ENCODE measurements at regions not wholly inside any gene's neighbourhood (a gene's known extent, or its start where the extent isn't known, plus 50 kb on each side); places are given as distances from the start of the nearest gene placed in this dataset.

- Histone ChIP-seq H3K4me1 (ENCODE audit: control insufficient read depth in 2 of 3, insufficient read depth in 2 of 3, low read depth in 1 of 3, low read length in 3 of 3) (no peaks in the 10 kb centered on the region), H3K9ac (ENCODE audit: low read length in 3 of 3) (no peak overlapping the region), H3K27me3 (ENCODE audit: control insufficient read depth, insufficient read depth, low read length) (no peaks in the 10 kb centered on the region), H3K36me3 (ENCODE audit: control insufficient read depth in 2 of 3, insufficient read depth in 3 of 3, low read length in 3 of 3) (no peaks in the 10 kb centered on the region), H3K4me3 (ENCODE audit: low read length in 3 of 3) (no peak overlapping the region), H3K27ac (ENCODE audit: low read depth in 2 of 2, low read length in 2 of 2) (no peak overlapping the region), H3K9me3 (ENCODE audit: control insufficient read depth in 2 of 3, insufficient read depth in 1 of 3, low read length in 3 of 3) (no peaks in the 10 kb centered on the region)
- FAIRE-seq (no peak), DNase-seq (no peak)
- TF ChIP-seq CTCF (IDR thresholded peaks at IDR 0.05; ENCODE audit: borderline replicate concordance, extremely low read depth, insufficient read depth), result no peak
- intact Hi-C loops (cut with DNase I), result no loop called here
Observed at GRCh38 chr1:115218699-115219098, 119.3 kb downstream of the NGF start.

- no peak for FAIRE-seq
- no peak overlapping the region for H3K4me3 ChIP-seq (ENCODE audit: low read length in 3 of 3)
- intact Hi-C loops (cut with DNase I), result no loop called here
Observed at GRCh38 chr1:115218034-115218405, 120.0 kb downstream of the NGF start.

GRCh38 chr1:115217150-115218033 is 120.7 kb downstream of the NGF start:
- Histone ChIP-seq H3K27me3 (ENCODE audit: control insufficient read depth, insufficient read depth, low read length) (no peaks in the 10 kb centered on the region), H3K4me1 (ENCODE audit: control insufficient read depth in 2 of 3, insufficient read depth in 2 of 3, low read depth in 1 of 3, low read length in 3 of 3) (no peaks in the 10 kb centered on the region), H3K4me3 (ENCODE audit: low read length in 3 of 3) (no peak overlapping the region), H3K36me3 (ENCODE audit: control insufficient read depth in 2 of 3, insufficient read depth in 3 of 3, low read length in 3 of 3) (no peaks in the 10 kb centered on the region), H3K9ac (ENCODE audit: low read length in 3 of 3) (no peak overlapping the region), H3K27ac (ENCODE audit: low read depth in 2 of 2, low read length in 2 of 2) (no peak overlapping the region), H3K9me3 (ENCODE audit: control insufficient read depth in 2 of 3, insufficient read depth in 1 of 3, low read length in 3 of 3) (no peaks in the 10 kb centered on the region)
- DNase-seq (peak in 1 of 5 donors; percentile 35), FAIRE-seq (no peak)
- no peak for TF ChIP-seq CTCF (IDR thresholded peaks at IDR 0.05; ENCODE audit: borderline replicate concordance, extremely low read depth, insufficient read depth)
- intact Hi-C loops (cut with DNase I), result no loop called here

More at GRCh38 chr1:115218034-115218405, 120.0 kb downstream of the NGF start:
- Histone ChIP-seq H3K4me1 (ENCODE audit: control insufficient read depth in 2 of 3, insufficient read depth in 2 of 3, low read depth in 1 of 3, low read length in 3 of 3) (no peaks in the 10 kb centered on the region), H3K36me3 (ENCODE audit: control insufficient read depth in 2 of 3, insufficient read depth in 3 of 3, low read length in 3 of 3) (no peaks in the 10 kb centered on the region), H3K9ac (ENCODE audit: low read length in 3 of 3) (no peak overlapping the region), H3K9me3 (ENCODE audit: control insufficient read depth in 2 of 3, insufficient read depth in 1 of 3, low read length in 3 of 3) (no peaks in the 10 kb centered on the region), H3K27me3 (ENCODE audit: control insufficient read depth, insufficient read depth, low read length) (no peaks in the 10 kb centered on the region), H3K27ac (ENCODE audit: low read depth in 2 of 2, low read length in 2 of 2) (no peak overlapping the region)
- TF ChIP-seq CTCF (IDR thresholded peaks at IDR 0.05; ENCODE audit: borderline replicate concordance, extremely low read depth, insufficient read depth), result no peak
- peak in 1 of 5 donors; percentile 47 for DNase-seq

Data from kidney (tissue), 13 donors.